Heart left ventricle (tissue), 13 donors: ENCODE measurements at regions not wholly inside any gene's neighbourhood (a gene's known extent, or its start where the extent isn't known, plus 50 kb on each side); places are given as distances from the start of the nearest gene placed in this dataset.

Experiments used
- POLR2A ChIP-seq, 2 donors: fragments of 450-650 bp; IDR thresholded peaks; one replicate each; pipeline ENCODE4 v1.6.1; 2017; ENCODE audit warnings: antibody characterized with exemption in 2 of 2, mild to moderate bottlenecking in 2 of 2, moderate library complexity in 2 of 2
- TF ChIP-seq, protein P1 (sequence below), 12 donors: fragments of 200-600 bp; sonication (generic) in 4 of 12; IDR thresholded peaks; one replicate each; pipeline versions ENCODE4 v1.5.0 to v1.8.0; 2018 to 2022; ENCODE audit warnings: antibody characterized with exemption in 12 of 12, mild to moderate bottlenecking in 5 of 12
- donor health status: ischemic (EF 13 %, LVEDD 7.1; RV severe dilation, severe dysfunction).
- donor health status: DM: no; HTN: yes; CAD: no.
- donor health status: DM: no; HTN: no; CAD: no.
- donor health status: ischemic (EF 25% LVEDD 6.9; RV normal size, moderate dysfunction).
- donor health status: ischemic (EF 25% LVEDD 5.7; RV mildly dilated, moderate dysfunction).
- donor health status: ischemic (EF 35%, LVEDD 5.7; RV mildly dilated, moderate dysfunction).
- donor health status: nonischemic (EF 11% LVEDD 7.7; RV severe dilation, severe dysfunction).
- donor health status: DM: yes; HTN: yes; CAD: no.
- donor health status: PGD.
- donor health status: ischemic (EF 29% LVEDD 5.4; RV normal size, mild dysfunction).
- donor health status: nonischemic (EF 23%, LVEDD 6.1; RV moderate dilation, normal function).

DNA sequence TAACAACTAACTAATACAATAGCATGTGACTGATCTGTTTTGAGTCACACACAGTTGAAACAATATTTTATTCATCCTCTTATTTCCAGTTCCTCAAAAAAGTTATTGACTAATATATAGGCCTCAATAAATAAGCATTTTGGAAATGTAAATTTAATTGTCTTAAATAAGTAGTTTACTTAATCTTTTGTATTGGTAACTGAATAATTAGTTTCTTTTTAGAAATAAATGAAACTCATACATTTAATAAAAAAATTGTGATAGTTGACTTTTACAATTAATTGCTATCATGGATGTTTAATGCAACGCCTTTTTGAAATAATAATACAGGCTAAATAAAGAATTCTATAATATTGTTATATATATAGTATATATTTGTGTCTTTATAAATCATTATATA, 500.8 kb upstream of the PCDH20 start:
- TF ChIP-seq, protein P1, sequence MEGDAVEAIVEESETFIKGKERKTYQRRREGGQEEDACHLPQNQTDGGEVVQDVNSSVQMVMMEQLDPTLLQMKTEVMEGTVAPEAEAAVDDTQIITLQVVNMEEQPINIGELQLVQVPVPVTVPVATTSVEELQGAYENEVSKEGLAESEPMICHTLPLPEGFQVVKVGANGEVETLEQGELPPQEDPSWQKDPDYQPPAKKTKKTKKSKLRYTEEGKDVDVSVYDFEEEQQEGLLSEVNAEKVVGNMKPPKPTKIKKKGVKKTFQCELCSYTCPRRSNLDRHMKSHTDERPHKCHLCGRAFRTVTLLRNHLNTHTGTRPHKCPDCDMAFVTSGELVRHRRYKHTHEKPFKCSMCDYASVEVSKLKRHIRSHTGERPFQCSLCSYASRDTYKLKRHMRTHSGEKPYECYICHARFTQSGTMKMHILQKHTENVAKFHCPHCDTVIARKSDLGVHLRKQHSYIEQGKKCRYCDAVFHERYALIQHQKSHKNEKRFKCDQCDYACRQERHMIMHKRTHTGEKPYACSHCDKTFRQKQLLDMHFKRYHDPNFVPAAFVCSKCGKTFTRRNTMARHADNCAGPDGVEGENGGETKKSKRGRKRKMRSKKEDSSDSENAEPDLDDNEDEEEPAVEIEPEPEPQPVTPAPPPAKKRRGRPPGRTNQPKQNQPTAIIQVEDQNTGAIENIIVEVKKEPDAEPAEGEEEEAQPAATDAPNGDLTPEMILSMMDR (IDR thresholded peaks at IDR 0.05), result no peak
- TF ChIP-seq POLR2A (IDR thresholded peaks at IDR 0.05), result no peak
